LNCAP (cell line): ENCODE measurements at regions not wholly inside any gene's neighbourhood (a gene's known extent, or its start where the extent isn't known, plus 50 kb on each side); places are given as distances from the start of the nearest gene placed in this dataset.

Source experiments
- CTCF ChIP-seq: fragments of 450-650 bp; IDR thresholded peaks from 2 replicates; pipeline ENCODE4 v1.5.1; 2017; ENCODE audit warnings: mild to moderate bottlenecking

GRCh38 chr2:236883819-236884218 lies 201.9 kb upstream of the COPS8 start:
- TF ChIP-seq CTCF: no peak

GRCh38 chr2:236884569-236885175 lies 201.0 kb upstream of the COPS8 start:
- no peak for TF ChIP-seq CTCF

GRCh38 chr2:236886456-236886855 lies 199.2 kb upstream of the COPS8 start:
- no peak for TF ChIP-seq CTCF

- TF ChIP-seq CTCF: no peak
Observed at GRCh38 chr2:236887531-236887930, 198.2 kb upstream of the COPS8 start.

GRCh38 chr2:236887953-236888793 lies 197.5 kb upstream of the COPS8 start:
- TF ChIP-seq CTCF: no peak

- TF ChIP-seq CTCF: no peak
Observed at GRCh38 chr2:236888794-236889780, 196.6 kb upstream of the COPS8 start.
